ENCODE measurements at regions not wholly inside any gene's neighbourhood (a gene's known extent, or its start where the extent isn't known, plus 50 kb on each side); places are given as distances from the start of the nearest gene placed in this dataset.

DNA sequence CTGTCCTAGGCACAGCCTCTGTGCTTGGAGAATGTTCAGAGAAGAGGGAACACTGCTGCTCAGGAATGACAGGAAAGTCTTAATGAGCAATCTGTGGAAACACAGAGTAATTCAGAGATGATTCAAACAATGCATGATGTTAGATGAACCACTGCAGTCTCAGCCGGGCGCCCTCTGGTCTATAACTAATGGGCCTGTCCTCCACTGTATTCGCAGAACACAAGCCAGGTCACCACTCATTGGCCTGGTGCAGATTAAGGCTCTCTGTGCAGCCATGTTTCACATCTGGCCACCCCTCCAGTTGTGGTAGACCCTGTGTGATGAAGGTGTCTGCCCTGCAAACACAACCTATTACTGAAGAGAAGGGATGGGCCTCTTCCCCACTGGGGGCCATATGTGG is 281.7 kb upstream of the ROPN1 start:
- H3K4me3 ChIP-seq (ENCODE audit: low read depth, low read length), result no peak overlapping the region

DNA sequence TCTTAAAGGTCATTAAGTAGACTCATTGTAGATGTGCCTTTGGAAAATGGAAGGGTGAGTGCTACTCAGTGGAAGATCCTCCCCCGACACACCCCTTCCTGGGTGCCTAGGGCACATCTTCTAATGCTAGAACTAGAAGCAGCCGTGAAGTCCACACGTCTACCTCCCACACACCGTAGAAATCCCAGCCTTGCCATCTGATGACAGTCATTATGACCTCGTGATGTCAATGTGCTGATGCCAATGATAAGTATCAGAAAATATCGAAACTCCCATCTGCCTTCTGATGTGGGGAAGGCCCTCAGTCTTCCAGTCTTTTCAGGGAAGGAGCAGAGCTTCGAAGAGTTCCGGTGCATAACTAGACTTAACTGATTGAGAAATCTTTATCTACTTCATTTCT is 282.1 kb upstream of the ROPN1 start:
- H3K4me3 ChIP-seq (ENCODE audit: low read depth, low read length), result no peak overlapping the region

DNA sequence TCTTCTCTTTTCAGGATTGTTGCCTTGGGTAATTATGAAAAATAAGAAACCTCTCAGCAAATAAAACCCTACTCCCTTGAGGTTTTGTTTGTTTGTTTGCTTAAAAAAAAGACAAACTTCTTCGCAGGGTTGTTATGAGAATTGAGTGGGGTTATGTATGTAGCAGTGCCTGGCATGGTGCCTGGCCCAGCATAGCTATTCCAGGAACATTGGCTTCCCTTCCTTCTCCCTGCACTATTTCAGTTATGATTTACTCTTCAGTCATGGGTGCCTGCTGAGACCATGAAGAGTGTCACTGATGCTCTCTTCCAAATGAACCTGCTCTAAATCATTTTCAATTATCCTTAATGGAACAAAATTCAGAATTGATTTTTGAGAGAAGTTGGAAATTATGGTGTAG is 283.5 kb upstream of the ROPN1 start:
- H3K4me3 ChIP-seq (ENCODE audit: low read depth, low read length), result no peak overlapping the region

DNA sequence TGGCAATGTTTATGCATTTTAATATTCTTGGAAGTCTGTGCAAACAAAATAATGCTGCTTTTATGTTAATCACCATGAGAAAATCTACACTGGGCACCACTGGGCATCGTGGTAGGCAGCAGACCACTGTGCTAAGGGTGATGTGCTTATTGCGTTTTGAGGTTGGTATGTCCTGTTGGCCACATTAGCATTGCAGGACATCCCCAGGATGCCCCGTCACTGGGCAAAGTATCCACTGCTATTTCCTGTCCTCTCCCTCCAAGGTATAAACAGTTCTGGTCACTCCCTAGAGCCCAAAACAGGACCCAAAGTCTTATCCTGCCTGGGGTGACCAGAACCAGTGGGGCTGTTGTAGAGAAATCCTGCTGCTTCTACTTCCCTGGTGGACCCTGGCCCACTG is 284.2 kb upstream of the ROPN1 start:
- H3K4me3 ChIP-seq (ENCODE audit: low read depth, low read length), result no peak overlapping the region

DNA sequence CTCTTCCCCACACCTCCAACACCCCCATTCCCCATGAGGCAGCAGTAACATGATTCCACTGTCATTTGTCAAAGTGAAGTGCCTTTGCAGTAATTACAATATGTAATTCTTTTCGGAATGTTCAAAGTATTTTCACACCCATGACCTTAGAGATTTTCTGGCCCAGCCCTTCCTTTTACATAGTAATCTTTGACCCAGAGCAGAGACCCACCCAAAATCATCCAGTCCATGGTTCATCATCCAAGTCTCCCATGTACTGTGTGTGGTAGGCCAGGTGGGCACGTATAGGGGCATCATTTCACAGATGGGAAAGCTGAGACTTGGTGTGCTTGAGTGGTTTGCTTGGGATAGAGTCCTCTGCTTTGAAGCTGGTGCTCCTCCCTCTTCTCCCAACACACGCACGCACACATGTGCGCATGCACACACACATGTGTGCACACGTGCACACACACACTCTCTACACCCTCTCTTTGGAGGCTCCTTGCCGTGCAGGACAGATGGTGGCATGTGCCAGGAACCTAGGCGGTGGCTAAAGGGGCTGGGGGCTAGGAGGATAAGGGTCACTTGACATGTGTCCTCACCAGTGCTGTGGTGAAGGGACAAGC is 284.7 kb upstream of the ROPN1 start:
- no peak overlapping the region for H3K4me3 ChIP-seq (ENCODE audit: low read depth, low read length)

DNA sequence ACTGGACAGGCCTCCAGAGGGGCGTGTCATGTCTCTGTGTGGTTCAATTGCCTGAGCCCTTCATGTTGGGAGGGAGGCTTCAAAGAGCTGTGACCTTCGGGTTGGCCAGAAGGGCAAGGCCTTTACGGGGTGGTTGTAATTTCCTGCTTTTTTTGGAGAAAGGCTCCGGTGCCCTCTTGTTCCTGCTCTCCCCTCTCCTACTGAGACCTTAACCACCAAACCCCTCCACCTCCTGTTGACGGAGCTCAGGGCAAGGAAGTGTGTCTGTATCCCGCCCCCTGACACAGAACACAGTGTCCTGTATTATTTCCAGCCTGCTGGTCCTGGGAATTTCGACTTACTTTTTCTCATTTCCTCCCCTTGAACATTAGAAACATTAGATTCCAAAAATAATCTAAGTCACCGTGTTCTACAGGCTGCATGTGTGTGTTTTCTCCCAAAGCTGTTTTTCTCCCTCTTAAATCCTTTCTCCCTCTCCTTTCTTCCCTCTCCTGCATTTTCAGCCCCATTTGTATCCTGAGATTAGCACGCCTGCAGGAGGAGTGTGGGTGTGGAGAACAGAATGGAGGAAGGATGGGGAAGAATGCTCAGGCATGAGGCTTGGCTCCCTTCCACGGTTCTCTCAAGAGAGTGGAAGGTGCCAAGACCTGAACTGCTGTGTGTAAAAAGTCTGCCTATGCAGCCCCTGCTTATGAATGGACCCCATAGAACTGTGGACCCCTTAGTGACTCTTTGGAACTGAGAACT is 285.4 kb upstream of the ROPN1 start:
- H3K4me3 ChIP-seq (ENCODE audit: low read depth, low read length), result no peak overlapping the region

DNA sequence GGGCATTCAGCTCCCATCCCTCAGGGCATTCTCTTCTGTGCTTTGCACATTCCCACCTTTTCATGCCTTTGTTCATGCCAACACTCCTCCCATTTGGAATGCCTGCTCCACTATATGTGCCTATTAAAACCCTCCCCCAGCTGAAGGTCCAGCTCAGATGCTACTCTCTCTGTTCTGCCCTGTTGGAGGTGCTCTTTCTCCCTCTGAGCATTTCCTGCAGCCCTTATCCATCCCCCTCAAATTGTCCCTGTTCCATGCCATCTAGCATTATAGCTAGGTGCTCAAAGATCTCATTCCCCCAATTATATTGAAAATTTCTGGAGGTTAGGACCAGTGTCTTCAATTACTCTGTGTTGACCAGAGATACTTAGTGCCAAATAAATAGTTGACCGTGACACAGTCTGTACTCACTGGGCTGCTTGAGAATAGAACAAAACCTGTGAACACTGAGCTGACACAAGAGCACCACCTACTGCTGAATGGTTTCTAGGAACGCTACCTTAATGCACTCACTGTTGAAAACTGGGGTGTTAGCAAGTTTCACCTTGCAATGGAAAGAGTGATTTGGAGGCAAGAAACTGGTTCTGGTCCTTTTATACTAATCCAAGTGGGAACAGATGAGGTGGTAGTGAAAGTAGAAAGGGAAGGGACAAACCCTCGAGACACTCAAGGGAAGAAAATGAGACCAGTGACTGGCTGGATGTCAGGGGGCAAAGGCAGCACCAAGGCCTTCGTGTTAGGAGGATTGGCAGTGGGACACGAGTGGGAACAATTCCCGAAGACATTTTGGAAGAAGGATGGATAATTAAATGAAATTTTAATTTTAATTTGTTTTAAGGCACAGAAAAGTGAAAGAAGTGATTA is 289.8 kb upstream of the ROPN1 start:
- H3K4me3 ChIP-seq (ENCODE audit: low read depth, low read length), result no peak overlapping the region

DNA sequence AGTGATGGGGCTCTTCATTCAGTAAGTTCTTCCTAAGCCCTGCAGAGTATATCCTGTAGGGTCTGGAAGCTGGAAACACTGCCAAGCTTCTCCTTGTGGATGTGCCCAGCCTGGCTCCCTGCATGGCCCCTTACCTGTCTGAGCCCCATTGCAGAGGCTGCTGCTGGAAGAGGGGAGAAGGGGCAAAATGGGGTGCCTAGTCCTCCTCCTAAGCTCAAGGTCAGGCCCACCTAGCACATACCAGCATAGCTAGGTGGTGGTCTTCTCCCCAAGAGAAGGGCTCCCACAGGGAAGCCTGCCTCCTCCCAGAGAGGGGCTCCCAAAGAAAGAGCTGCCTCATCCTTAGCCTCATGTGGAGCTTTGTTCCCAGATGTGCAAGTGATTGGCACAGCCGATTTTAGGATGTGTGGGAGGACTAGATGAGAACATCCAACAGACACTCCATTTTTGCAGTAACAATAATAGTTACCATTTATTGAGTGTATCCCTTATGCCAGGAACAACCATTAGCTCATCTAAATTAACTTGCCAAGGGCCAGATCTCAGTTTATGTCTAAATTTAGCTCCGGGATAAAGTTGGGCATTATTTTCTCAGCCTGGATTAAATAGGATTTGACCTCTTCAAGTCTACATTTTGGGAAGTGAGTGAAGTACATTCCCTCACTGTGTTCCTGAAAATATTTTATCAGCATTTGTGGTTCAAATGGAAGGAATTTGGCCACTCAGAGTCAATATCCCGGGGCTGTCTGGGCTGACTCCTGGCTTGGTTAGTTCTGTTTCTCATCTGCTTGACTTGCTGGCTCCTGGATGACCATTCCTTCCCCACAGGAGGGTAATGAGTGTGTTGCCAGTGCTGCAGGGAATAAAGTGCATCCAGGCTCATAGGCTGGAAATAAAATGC is 291.1 kb upstream of the ROPN1 start:
- no peak overlapping the region for H3K4me3 ChIP-seq (ENCODE audit: low read depth, low read length)

DNA sequence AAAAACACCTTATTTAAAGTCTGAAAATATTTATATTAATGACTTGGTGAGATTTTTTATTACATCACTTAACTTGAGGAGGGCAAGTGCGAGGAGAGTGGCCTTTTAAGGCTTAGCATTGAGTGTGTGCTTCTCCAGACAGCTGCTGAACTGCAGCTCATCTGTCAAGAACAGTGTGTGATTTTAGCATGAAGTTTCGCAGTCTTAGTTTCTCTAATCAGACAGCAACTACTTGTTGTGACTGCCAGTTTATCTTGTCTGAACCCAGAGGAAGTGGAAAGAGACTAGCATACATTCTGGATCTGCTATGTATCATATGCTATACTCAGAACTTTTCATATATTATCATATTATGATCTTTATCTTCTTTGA is 291.7 kb upstream of the ROPN1 start:
- H3K4me3 ChIP-seq (ENCODE audit: low read depth, low read length), result no peak overlapping the region

DNA sequence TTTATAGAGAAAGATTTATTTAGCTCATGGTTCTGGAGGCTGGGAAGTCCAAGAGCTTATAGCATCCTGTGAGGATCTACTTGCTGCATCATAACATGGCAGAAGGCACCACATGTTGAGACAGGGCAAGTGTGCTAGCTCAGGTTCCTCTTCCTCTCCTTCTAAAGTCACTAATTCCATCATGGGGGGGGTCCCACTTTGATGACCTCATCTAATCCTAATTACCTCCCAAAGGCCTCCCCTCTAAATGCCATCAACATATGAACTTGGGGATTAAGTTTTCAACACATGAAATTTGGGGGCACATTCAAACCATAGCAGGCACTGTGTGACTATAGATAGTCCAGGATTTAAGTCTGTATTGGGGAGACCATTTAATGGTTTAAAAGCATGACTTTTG is 297.1 kb upstream of the ROPN1 start:
- no peak overlapping the region for H3K4me3 ChIP-seq (ENCODE audit: low read depth, low read length)

DNA sequence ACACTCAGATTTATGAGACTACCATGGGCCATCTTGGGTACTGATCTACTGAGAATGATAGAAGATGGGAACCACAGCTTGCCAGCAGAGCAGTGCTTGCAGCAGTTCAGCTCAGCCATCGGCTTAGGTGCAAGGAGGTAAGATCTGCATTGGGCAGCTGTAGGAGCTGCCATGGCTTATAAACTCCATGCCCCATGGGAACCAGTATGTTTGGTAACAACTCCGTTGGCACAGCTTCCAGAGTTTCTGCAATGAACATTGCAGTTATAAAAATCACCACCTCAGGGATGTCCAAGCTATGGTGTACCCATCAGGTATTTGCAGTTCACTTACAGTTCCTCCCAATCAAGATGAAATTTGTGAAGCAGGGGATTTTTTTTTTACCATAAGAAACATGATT is 299.1 kb upstream of the ROPN1 start:
- H3K4me3 ChIP-seq (ENCODE audit: low read depth, low read length), result no peak overlapping the region

DNA sequence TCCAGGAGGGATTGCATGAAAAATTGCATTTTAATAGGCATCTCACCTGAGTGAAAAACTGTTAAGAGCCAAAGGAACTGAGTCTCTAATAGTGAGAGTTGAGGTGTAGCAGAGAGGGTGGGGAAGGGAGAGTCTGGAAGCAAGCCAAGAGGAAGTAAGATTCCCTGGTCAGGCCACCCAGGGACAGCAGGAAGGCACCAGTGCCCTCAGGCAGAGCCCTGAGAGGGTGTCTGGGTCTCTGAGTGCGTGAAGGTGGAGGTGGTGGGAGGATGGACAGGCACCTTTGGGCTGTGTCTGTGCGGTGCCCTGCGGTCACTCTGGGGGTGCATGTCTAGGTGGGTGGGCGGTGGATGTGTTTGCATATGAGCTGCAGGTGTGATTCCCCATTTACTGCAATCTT is 300.4 kb upstream of the ROPN1 start:
- no peak overlapping the region for H3K4me3 ChIP-seq (ENCODE audit: low read depth, low read length)

DNA sequence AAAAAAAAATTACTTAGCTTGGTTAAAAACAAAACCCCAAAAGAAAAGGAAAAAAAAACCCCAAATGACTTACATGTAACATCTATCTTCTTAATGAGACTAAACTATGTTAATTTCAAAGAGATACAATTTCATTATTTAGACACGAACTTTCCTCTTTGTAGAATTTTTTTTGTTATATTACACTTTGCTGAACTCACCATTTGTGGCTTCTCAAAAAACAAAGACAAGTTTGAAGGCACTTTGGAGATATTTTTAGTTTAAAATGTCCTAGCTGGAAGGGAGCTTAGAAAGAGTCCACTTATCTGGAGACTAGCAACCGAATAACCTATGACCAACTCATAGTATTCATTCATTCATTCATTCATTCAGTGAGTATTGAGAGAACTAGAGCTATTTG is 301.7 kb upstream of the ROPN1 start:
- no peak overlapping the region for H3K4me3 ChIP-seq (ENCODE audit: low read depth, low read length)

DNA sequence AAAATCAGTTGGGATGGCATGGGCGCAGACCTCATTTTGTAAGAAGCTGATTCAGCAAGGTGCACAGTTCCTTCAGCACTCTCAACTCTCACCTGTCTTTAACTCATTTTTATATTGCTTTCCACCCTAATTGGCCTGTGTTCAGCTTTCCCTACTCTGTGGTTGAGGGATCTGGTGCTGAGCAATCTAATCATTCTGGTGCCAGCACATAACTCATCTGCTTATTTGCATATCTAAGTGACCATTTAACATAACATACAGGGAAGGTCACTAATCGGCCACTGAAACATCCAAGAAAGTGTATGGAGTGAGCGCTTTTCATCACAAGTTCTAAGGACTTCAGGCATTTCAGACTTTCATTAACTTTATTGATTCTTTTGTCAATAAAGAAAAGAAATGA is 303.4 kb upstream of the ROPN1 start:
- H3K4me3 ChIP-seq (ENCODE audit: low read depth, low read length), result no peak overlapping the region

DNA sequence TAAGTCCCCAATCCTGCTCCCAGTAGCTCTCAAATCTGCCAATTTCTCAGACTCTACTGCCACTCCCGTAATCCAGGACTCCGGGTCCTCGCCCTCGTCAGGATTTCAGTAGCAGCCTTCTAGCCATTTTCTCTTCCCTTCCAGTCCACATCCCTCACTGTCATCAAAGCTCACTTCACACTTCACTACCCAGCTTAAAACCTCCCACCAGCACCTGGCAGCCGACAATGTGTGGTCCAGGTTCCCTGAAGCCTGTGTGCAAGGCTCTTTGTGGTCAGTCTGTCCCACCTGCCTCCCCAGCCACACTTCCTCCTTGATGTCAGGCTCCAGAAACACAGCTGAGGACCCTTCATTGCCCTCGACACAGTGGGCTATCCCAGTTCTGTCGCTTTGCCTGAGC is 304.5 kb upstream of the ROPN1 start:
- H3K4me3 ChIP-seq (ENCODE audit: low read depth, low read length), result no peak overlapping the region

DNA sequence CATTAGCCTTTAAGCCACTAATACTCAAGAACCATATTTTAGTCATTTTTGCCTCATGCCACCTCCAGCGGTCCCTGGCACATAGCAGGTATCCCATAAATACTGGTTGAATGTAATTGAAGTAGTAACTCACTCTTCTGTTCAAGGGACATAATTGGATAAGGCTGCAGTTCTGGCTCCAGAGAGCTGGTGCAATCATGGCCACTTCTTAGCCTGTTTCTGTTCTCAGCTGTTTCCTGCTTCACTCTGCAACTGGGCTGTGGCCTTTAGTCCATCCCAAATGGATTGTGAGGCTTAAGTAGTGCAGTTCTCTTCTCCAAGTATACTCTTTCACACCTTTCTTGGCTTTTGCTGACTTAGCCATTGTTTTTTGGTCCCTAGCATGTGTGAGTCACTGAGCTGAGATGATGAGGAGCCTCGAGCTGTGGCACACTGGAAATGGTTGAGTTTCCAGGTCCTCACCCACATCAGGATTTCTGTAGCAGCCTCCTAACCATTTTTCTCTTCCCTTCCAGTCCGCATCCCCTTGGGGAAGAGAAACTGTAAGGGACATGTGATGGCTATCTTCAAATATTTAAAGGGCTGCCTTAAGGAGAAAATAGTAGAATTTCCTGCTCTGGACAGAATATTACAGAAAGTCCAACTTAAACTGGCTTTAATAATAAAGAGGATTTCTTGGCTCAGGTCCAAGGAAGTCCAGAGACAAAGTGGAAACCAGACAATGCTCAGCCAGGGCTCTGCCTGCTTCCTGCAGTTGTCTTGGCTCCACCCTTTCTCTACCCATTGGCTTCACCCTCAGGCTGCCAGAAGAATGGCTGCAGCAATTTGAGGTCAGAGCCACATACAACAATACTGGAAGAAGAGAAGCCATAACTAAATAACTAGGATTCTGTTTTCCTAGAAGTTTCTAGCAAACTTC is 305.4 kb upstream of the ROPN1 start:
- H3K4me3 ChIP-seq (ENCODE audit: low read depth, low read length), result no peak overlapping the region

DNA sequence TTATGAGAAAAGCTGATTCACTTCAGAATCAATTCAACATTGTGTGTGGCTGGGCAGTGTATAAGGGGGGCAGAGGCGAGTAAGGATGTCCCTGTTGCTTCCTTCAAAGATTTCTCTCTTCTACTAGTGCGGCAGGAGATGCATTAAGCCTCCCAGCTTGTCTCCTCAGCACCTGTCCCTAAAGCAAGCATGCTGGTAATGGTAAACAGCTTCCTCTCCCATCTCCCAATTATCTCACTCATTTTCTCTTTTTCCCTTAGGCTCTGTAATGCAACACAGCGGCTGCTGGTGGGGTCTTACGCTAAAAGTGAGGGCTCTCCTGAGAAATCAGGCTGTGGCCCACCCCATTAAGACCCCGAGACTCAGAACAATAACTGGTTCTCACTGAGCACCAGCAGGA is 306.4 kb upstream of the ROPN1 start:
- H3K4me3 ChIP-seq (ENCODE audit: low read depth, low read length), result no peak overlapping the region

DNA sequence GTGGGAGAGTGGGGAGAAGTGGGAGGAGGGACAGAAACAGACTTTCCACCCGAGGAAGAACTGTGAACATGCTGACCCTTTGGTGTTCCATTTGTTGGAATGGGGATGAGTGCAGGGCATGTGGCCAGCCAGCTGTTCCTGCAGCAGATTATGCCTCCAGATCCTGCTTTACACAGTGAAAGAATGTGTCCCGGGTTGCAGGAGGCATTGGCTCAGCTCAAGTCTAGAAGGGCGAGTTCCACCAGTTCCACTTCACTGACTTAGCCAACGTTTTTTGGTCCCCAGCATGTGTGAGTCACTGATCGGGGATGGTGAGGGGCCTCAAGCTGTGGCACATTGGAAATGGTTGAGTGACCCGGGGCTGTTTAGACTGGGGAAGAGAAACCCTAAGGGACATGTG is 307.0 kb upstream of the ROPN1 start:
- H3K4me3 ChIP-seq (ENCODE audit: low read depth, low read length), result no peak overlapping the region

DNA sequence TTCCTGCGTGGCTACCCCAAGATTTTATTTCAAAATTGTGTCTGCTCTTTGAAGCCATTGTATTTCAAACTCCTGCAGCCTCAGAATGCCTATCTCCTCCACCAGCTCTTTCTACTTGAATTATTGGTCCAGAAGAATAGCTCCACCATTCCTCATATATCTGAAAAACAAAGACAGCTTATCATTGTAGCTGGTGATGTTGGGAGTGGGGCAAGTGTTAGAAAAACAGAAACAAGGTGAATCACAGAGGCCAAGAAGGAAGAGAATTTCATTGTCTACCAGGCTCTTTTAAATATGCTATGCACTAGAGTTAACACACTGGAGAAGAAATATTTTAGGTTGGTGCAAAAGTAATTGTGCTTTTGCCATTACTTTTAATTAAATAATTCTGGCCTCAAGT is 307.9 kb upstream of the ROPN1 start:
- H3K4me3 ChIP-seq (ENCODE audit: low read depth, low read length), result no peak overlapping the region

DNA sequence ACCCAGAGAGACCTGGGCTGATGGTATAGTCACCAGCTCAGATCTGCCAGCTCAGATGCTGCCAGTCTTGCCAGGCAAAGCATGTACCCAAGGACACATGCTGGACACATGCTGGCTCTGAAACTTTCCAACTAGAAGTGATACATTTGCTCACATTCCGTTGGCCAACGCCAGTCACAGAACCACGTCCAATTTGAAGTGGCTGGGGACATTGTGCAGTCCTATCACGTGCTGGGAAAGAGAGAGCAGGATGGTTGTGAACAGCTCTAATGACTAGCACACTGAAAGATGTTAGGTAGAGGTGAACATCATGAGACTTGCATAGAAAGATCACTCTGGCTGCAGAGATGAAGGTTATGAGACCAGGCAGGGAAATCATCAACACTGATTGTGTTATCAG is 308.5 kb upstream of the ROPN1 start:
- H3K4me3 ChIP-seq (ENCODE audit: low read depth, low read length), result no peak overlapping the region

Measured in iPS-11a (cell line).